A549 (cell line): ENCODE measurements at regions not wholly inside any gene's neighbourhood (a gene's known extent, or its start where the extent isn't known, plus 50 kb on each side); places are given as distances from the start of the nearest gene placed in this dataset.

Experiments
- ATAC-seq, 2 experiments: fragments of 200-7000 bp in 1 of 2; fragments of >200 bp in 1 of 2; cut with Nextera tagmentation in 1 of 2; cut with Tn5 transposase in 1 of 2; 3 replicates each; pipeline versions ENCODE4 v1.8.0 to v1.9.1; 2018 to 2020; ENCODE audit warnings: mild to moderate bottlenecking in 1 of 2, moderate library complexity in 1 of 2
- CTCF ChIA-PET: fragments of 300-600 bp; sonication (Branson Sonifier 250); formaldehyde crosslinking; extraction: SDS; loops from one replicate; lab custom pipeline; 2021; ENCODE audit warnings: antibody characterized with exemption, inconsistent platforms; lab: Yijun Ruan, JAX
- POLR2A ChIA-PET: fragments of 350-600 bp; formaldehyde crosslinking; extraction: SDS; loops from one replicate; lab custom pipeline; 2021; ENCODE audit warnings: antibody characterized with exemption, inconsistent platforms; lab: Yijun Ruan, JAX
- DNase-seq, 2 experiments: peaks; one replicate each; pipeline versions ENCODE4 v3.0.0 to v3.0.0-alpha.2; 2011 to 2016; ENCODE audit warnings: low read depth in 1 of 2, low spot score in 1 of 2
- FAIRE-seq: peaks from 2 replicates; lab custom pipeline; 2011; peaks lifted over from hg19 to GRCh38; lab: Jason Lieb, UNC
- H3K27ac ChIP-seq, 2 experiments: fragments of >200 bp; sonication (Bioruptor Twin); formaldehyde crosslinking; 3 replicates each; pipeline ENCODE4 v1.5.1; 2016 to 2017
- H3K4me1 ChIP-seq: fragments of >200 bp; sonication (Bioruptor Twin); formaldehyde crosslinking; 3 replicates; pipeline ENCODE4 v1.6.1; 2016
- H3K4me2 ChIP-seq: fragments of >200 bp; sonication (Bioruptor Twin); formaldehyde crosslinking; 3 replicates; pipeline ENCODE4 v1.6.1; 2016
- H3K4me3 ChIP-seq: fragments of >200 bp; sonication (Bioruptor Twin); formaldehyde crosslinking; 3 replicates; pipeline ENCODE4 v1.5.1; 2016
- H3K9me3 ChIP-seq: fragments of >200 bp; sonication (Bioruptor Twin); formaldehyde crosslinking; 3 replicates; pipeline ENCODE4 v1.6.1; 2016
- BHLHE40 ChIP-seq: IDR thresholded peaks from 2 replicates; pipeline ENCODE4 v1.6.1; 2012; ENCODE audit warnings: low read depth, low read length, inconsistent platforms
- CBX2 ChIP-seq: fragments of 200-600 bp; sonication (generic); IDR thresholded peaks from 2 replicates; pipeline ENCODE4 v1.6.1; 2016; ENCODE audit warnings: low read depth, mild to moderate bottlenecking, borderline replicate concordance
- CBX8 ChIP-seq: fragments of 200-600 bp; sonication (generic); IDR thresholded peaks from 2 replicates; pipeline ENCODE4 v1.6.1; 2016
- CEBPB ChIP-seq, 2 experiments: fragments of >200 bp in 1 of 2; sonication (Bioruptor Twin) in 1 of 2; formaldehyde crosslinking in 1 of 2; IDR thresholded peaks; 2 replicates each; pipeline ENCODE4 v1.6.1; 2012 to 2016
- CHD4 ChIP-seq: fragments of 200-600 bp; sonication (generic); IDR thresholded peaks from 2 replicates; pipeline ENCODE4 v1.6.1; 2016; ENCODE audit warnings: antibody characterized with exemption, mild to moderate bottlenecking, borderline replicate concordance
- EHF ChIP-seq: fragments of 250-450 bp; sonication (Bioruptor Pico); IDR thresholded peaks from 2 replicates; pipeline ENCODE4 v1.5.0; 2020; ENCODE audit warnings: mild to moderate bottlenecking
- EHMT2 ChIP-seq: fragments of 200-600 bp; sonication (generic); IDR thresholded peaks from 2 replicates; pipeline ENCODE4 v1.6.1; 2016; ENCODE audit warnings: antibody characterized with exemption, low read depth, mild to moderate bottlenecking, moderate library complexity
- EP300 ChIP-seq, 2 experiments: fragments of >200 bp; sonication (Bioruptor Twin); formaldehyde crosslinking; IDR thresholded peaks; 2 replicates in 1 of 2; 3 replicates in 1 of 2; pipeline ENCODE4 v1.6.1; 2016 to 2017
- GATA3 ChIP-seq: IDR thresholded peaks from 2 replicates; pipeline ENCODE4 v1.6.1; 2012; ENCODE audit warnings: borderline replicate concordance
- HDAC2 ChIP-seq: fragments of 200-600 bp; sonication (generic); IDR thresholded peaks from 2 replicates; pipeline ENCODE4 v1.6.1; 2016
- HOXB13 ChIP-seq: fragments of 250-450 bp; sonication (Bioruptor Pico); IDR thresholded peaks from 2 replicates; pipeline ENCODE4 v1.5.0; 2020; ENCODE audit warnings: low read depth, mild to moderate bottlenecking, moderate library complexity
- HOXB5 ChIP-seq: fragments of 250-450 bp; sonication (Bioruptor Pico); IDR thresholded peaks from 2 replicates; pipeline ENCODE4 v1.5.0; 2020; ENCODE audit warnings: mild to moderate bottlenecking, moderate library complexity
- JUN ChIP-seq, 2 experiments: fragments of >200 bp; sonication (Bioruptor Twin); formaldehyde crosslinking; IDR thresholded peaks; 2 replicates in 1 of 2; 3 replicates in 1 of 2; pipeline ENCODE4 v1.6.1; 2016 to 2017
- KDM1A ChIP-seq: fragments of 200-600 bp; sonication (generic); IDR thresholded peaks from 2 replicates; pipeline ENCODE4 v1.6.1; 2016; ENCODE audit warnings: low read depth, mild to moderate bottlenecking
- KDM5A ChIP-seq: fragments of 200-600 bp; sonication (generic); IDR thresholded peaks from 2 replicates; pipeline ENCODE4 v1.6.1; 2016; ENCODE audit warnings: antibody characterized with exemption, mild to moderate bottlenecking
- MAX ChIP-seq: IDR thresholded peaks from 2 replicates; pipeline ENCODE4 v1.6.1; 2012
- PHF8 ChIP-seq: fragments of 200-600 bp; sonication (generic); IDR thresholded peaks from 2 replicates; pipeline ENCODE4 v1.6.1; 2016; ENCODE audit warnings: low read depth, mild to moderate bottlenecking, antibody characterized with exemption, moderate library complexity, borderline replicate concordance
- POLR2A ChIP-seq: IDR thresholded peaks from 2 replicates; pipeline ENCODE4 v1.6.1; 2012; ENCODE audit warnings: mild to moderate bottlenecking, low read length
- RARB ChIP-seq: fragments of 250-450 bp; sonication (Bioruptor Pico); IDR thresholded peaks from 2 replicates; pipeline ENCODE4 v1.8.0; 2021; ENCODE audit warnings: mild to moderate bottlenecking, moderate library complexity
- RCOR1 ChIP-seq: fragments of 150-350 bp; IDR thresholded peaks from 2 replicates; pipeline ENCODE4 v1.6.1; 2014; ENCODE audit warnings: antibody characterized with exemption, low read length, low read depth
- RNF2 ChIP-seq: fragments of 200-600 bp; sonication (generic); IDR thresholded peaks from 2 replicates; pipeline ENCODE4 v1.6.1; 2016; ENCODE audit warnings: low read depth, mild to moderate bottlenecking, antibody characterized with exemption, moderate library complexity, borderline replicate concordance
- SMC3 ChIP-seq: fragments of >200 bp; sonication (Bioruptor Twin); formaldehyde crosslinking; IDR thresholded peaks from 3 replicates; pipeline ENCODE4 v1.6.1; 2018; ENCODE audit warnings: inconsistent platforms
- SREBF2 ChIP-seq: fragments of 450-650 bp; IDR thresholded peaks from 2 replicates; pipeline ENCODE4 v1.6.1; 2014; ENCODE audit warnings: mild to moderate bottlenecking, moderate library complexity
- TFCP2L1 ChIP-seq: fragments of 250-450 bp; sonication (Bioruptor Pico); IDR thresholded peaks from 2 replicates; pipeline ENCODE4 v1.5.0; 2021; ENCODE audit warnings: mild to moderate bottlenecking
- USF2 ChIP-seq: fragments of 450-650 bp; IDR thresholded peaks from 2 replicates; pipeline ENCODE4 v1.6.1; 2014; ENCODE audit warnings: antibody characterized with exemption
- WGBS: methylation state at CpG from one replicate; pipeline ENCODE4 v1.1.6; 2017; ENCODE audit errors: missing lambda C conversion rate; 5-methylcytosine and 5-hydroxymethylcytosine counted together
- TF ChIP-seq, protein P1 (sequence below): fragments of >200 bp; sonication (Bioruptor Twin); formaldehyde crosslinking; IDR thresholded peaks from 2 replicates; pipeline ENCODE4 v1.6.1; 2016
- TF ChIP-seq, protein P2 (sequence below): fragments of >200 bp; sonication (Bioruptor Twin); formaldehyde crosslinking; IDR thresholded peaks from 3 replicates; pipeline ENCODE4 v1.5.1; 2016
- TF ChIP-seq, protein P3 (sequence below): fragments of 200-600 bp; sonication (generic); IDR thresholded peaks from 2 replicates; pipeline ENCODE4 v1.6.1; 2016; ENCODE audit warnings: antibody characterized with exemption, mild to moderate bottlenecking, moderate library complexity
- TF ChIP-seq, protein P4 (sequence below): IDR thresholded peaks from 2 replicates; pipeline ENCODE4 v1.6.1; 2012; ENCODE audit warnings: low read depth, borderline replicate concordance

DNA sequence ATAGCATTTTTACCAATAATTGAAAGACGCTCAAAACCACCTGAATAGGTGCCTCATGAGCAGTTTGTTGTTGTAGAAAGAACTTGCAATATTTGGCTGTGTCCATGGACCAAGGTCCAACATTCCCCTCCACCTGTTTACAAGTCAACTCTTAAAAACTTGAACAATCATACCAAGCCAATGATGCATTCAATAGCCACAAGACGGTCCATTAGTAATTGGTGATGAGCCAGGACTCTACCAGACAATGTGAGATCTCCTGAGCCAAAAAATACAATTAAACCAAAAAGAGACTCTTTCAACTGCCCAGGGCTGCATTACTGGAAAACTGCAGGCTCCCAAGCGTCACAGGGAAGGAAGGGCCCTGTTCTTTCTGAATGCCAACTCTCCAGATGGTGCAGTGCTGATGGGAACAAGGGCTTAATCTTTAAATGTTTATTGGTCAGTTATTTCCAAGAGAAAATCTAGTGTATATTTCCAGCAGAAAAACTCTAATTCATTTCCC lies 118.8 kb upstream of the EPB41L3 start:
- Histone ChIP-seq H3K27ac (no peak overlapping the region), H3K4me2 (no peak overlapping the region)
- FAIRE-seq, result no peak
- TF ChIP-seq HOXB13, result no peak
- TF ChIP-seq, protein P1, sequence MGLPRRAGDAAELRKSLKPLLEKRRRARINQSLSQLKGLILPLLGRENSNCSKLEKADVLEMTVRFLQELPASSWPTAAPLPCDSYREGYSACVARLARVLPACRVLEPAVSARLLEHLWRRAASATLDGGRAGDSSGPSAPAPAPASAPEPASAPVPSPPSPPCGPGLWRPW, result no peak
- no peak for TF ChIP-seq RARB (CRISPR knock-in tag)
- TF ChIP-seq, protein P2, sequence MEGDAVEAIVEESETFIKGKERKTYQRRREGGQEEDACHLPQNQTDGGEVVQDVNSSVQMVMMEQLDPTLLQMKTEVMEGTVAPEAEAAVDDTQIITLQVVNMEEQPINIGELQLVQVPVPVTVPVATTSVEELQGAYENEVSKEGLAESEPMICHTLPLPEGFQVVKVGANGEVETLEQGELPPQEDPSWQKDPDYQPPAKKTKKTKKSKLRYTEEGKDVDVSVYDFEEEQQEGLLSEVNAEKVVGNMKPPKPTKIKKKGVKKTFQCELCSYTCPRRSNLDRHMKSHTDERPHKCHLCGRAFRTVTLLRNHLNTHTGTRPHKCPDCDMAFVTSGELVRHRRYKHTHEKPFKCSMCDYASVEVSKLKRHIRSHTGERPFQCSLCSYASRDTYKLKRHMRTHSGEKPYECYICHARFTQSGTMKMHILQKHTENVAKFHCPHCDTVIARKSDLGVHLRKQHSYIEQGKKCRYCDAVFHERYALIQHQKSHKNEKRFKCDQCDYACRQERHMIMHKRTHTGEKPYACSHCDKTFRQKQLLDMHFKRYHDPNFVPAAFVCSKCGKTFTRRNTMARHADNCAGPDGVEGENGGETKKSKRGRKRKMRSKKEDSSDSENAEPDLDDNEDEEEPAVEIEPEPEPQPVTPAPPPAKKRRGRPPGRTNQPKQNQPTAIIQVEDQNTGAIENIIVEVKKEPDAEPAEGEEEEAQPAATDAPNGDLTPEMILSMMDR, result no peak
- no peak for TF ChIP-seq KDM5A
- TF ChIP-seq HDAC2, result no peak
- no peak for TF ChIP-seq CEBPB (IDR thresholded peaks at IDR 0.05)
- no peak for TF ChIP-seq KDM1A
- TF ChIP-seq SREBF2, result no peak
- no peak for TF ChIP-seq POLR2A
- TF ChIP-seq EHF, result no peak
- TF ChIP-seq GATA3, result no peak
- no peak for TF ChIP-seq PHF8
- TF ChIP-seq EHMT2, result no peak
- TF ChIP-seq, protein P3, sequence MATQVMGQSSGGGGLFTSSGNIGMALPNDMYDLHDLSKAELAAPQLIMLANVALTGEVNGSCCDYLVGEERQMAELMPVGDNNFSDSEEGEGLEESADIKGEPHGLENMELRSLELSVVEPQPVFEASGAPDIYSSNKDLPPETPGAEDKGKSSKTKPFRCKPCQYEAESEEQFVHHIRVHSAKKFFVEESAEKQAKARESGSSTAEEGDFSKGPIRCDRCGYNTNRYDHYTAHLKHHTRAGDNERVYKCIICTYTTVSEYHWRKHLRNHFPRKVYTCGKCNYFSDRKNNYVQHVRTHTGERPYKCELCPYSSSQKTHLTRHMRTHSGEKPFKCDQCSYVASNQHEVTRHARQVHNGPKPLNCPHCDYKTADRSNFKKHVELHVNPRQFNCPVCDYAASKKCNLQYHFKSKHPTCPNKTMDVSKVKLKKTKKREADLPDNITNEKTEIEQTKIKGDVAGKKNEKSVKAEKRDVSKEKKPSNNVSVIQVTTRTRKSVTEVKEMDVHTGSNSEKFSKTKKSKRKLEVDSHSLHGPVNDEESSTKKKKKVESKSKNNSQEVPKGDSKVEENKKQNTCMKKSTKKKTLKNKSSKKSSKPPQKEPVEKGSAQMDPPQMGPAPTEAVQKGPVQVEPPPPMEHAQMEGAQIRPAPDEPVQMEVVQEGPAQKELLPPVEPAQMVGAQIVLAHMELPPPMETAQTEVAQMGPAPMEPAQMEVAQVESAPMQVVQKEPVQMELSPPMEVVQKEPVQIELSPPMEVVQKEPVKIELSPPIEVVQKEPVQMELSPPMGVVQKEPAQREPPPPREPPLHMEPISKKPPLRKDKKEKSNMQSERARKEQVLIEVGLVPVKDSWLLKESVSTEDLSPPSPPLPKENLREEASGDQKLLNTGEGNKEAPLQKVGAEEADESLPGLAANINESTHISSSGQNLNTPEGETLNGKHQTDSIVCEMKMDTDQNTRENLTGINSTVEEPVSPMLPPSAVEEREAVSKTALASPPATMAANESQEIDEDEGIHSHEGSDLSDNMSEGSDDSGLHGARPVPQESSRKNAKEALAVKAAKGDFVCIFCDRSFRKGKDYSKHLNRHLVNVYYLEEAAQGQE, result no peak
- no peak for TF ChIP-seq USF2
- TF ChIP-seq HOXB5 (CRISPR knock-in tag), result no peak
- TF ChIP-seq MAX, result no peak
- TF ChIP-seq CHD4, result no peak
- TF ChIP-seq, all 56 proteins: peak for 0
- ATAC-seq (no peak), DNase-seq (no peak)
- CTCF ChIA-PET, result no interaction called here
- POLR2A ChIA-PET, result no interaction called here
- Histone ChIP-seq H3K9me3 (no peaks in the 10 kb centered on the region), H3K4me3 (no peak overlapping the region), H3K4me1 (no peaks in the 10 kb centered on the region)
- WGBS, result 8% methylated on average over 3 of the region's 3 CpGs

DNA sequence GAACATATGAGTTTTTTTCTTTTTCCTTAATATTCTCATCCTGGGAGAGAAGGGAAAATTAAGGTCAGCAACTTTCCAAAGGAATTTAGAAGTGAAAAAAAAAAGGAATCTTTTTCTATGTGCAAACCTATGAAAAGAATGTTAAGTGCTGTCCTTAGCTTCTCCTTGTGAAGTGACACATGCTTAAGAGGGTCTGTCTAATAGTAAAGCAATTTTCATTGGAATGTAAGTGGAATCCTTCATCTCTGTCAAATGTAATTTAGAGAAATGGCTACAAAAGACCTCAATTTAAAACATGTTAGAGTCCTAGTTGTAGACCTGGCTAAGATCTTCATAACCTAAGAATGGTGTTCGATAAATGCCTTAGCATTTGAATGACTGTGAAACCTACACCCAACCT lies 117.4 kb upstream of the EPB41L3 start:
- TF ChIP-seq CBX8 (no peak), EHF (no peak), EP300 (IDR thresholded peaks at IDR 0.05) (no peak), RNF2 (no peak), RCOR1 (no peak), SREBF2 (no peak), KDM1A (no peak), CHD4 (no peak), BHLHE40 (no peak), SMC3 (no peak), CEBPB (IDR thresholded peaks at IDR 0.05) (no peak), CBX2 (no peak), HOXB13 (no peak), TFCP2L1 (no peak), RARB (CRISPR knock-in tag) (no peak), JUN (IDR thresholded peaks at IDR 0.05) (no peak)
- TF ChIP-seq, protein P1, result no peak
- TF ChIP-seq, protein P4, sequence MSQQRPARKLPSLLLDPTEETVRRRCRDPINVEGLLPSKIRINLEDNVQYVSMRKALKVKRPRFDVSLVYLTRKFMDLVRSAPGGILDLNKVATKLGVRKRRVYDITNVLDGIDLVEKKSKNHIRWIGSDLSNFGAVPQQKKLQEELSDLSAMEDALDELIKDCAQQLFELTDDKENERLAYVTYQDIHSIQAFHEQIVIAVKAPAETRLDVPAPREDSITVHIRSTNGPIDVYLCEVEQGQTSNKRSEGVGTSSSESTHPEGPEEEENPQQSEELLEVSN, result no peak
- Histone ChIP-seq H3K4me2 (no peak overlapping the region), H3K4me3 (no peak overlapping the region), H3K27ac (no peak overlapping the region), H3K4me1 (no peaks in the 10 kb centered on the region), H3K9me3 (no peaks in the 10 kb centered on the region)
- FAIRE-seq, result no peak
- ChIA-PET CTCF (no interaction called here), POLR2A (no interaction called here)
- WGBS, result 0% methylated on average over 1 of the region's 1 CpG
- no peak for DNase-seq
- no peak for ATAC-seq
